ENCODE measurements at regions not wholly inside any gene's neighbourhood (a gene's known extent, or its start where the extent isn't known, plus 50 kb on each side); places are given as distances from the start of the nearest gene placed in this dataset.

- TF ChIP-seq CTCF (IDR thresholded peaks at IDR 0.05) (no peak), POLR2A (IDR thresholded peaks at IDR 0.05) (no peak), EP300 (IDR thresholded peaks at IDR 0.05) (no peak)
These were observed 481.0 kb downstream of the TNS3 start for GRCh38 chr7:47100817-47101435.
